ENCODE measurements at regions not wholly inside any gene's neighbourhood (a gene's known extent, or its start where the extent isn't known, plus 50 kb on each side); places are given as distances from the start of the nearest gene placed in this dataset.

- no peak for TF ChIP-seq POLR2AphosphoS5 (IDR thresholded peaks at IDR 0.05)
- no peak for TF ChIP-seq POLR2A (IDR thresholded peaks at IDR 0.05)
- TF ChIP-seq CTCF (IDR thresholded peaks at IDR 0.05): no peak
Observed at GRCh38 chr2:226299771-226300170, 499.8 kb downstream of the IRS1 start.
